ENCODE measurements at regions not wholly inside any gene's neighbourhood (a gene's known extent, or its start where the extent isn't known, plus 50 kb on each side); places are given as distances from the start of the nearest gene placed in this dataset.

DNA sequence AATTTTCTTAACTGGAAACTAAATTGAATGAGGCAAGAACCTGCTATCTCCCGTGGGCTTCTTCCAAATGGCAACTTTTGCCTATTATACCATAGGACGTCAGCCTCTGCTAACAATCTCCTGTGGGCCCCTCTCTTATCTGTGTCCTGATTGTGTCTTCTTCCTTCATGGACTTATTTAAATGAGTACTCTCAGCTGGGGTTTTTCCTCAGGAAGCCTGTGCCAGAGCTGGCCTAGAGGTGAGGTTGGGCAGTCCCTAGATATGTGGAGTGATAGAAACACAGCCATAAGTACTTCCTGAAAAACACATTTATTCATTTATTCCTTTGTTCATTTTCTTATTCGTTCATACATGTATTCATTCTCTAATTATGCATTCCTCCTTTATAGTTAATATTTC lies 712.5 kb upstream of the SLIT2 start:
- Mint-ChIP-seq H3K4me3 (no peak overlapping the region), H3K4me1 (ENCODE audit: low read depth) (no peaks in the 10 kb centered on the region), H3K27me3 (no peaks in the 10 kb centered on the region), H3K36me3 (ENCODE audit: low read depth) (no peaks in the 10 kb centered on the region), H3K27ac (no peak overlapping the region), H3K9me3 (no peaks in the 10 kb centered on the region)
- intact Hi-C loops (cut with micrococcal nuclease): no loop called here

GRCh38 chr4:19534159-19534558 lies 717.5 kb upstream of the SLIT2 start:
- Mint-ChIP-seq H3K27me3 (no peaks in the 10 kb centered on the region), H3K4me3 (no peak overlapping the region), H3K4me1 (ENCODE audit: low read depth) (no peaks in the 10 kb centered on the region), H3K9me3 (no peaks in the 10 kb centered on the region), H3K27ac (no peak overlapping the region), H3K36me3 (ENCODE audit: low read depth) (no peaks in the 10 kb centered on the region)
- intact Hi-C loops (cut with micrococcal nuclease): no loop called here

DNA sequence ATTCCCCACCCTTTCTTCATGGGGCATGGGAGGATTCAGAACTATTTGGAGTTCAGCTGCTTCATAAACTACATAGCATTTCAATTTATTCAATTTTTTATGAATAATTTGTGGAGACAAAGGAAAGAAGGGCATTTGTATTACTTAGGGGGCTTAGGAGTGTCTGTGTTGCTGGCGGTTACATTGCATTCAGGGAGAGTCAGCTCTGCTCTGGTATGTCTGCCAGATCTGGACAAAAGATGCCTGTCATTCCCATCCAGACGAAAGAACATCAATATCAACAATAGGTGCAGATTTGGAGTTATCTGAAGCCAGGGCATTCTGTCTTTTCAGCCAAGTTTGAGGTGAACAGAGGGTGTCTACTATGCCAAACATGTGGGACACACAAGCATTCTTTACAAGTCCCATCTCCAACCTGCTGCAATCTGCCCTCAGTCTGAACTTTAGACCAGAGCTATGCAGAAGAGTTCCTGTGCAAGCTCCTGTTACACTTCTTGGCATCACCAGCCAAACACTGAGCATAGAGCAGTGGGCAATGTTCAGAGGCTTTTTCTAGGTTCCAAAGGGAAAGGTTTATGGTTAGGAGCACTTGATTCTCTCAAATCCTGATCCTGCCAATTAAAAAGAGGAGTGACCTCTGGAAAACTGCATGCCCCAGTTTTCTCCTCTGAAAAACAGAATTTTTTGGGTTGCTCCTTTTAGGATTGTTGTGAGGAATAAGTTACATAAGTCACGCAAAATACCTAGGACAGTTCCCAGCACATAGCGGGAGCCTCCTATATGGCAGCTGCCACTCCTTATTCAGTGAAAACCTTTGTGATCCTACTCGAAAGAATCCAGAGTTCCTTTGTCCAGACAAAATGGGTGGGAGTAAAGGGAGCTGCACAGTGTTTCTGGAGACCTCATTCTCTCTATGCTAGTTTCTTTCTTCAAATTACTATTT lies 719.5 kb upstream of the SLIT2 start:
- no peaks in the 10 kb centered on the region for H3K27me3 Mint-ChIP-seq
- H3K4me1 Mint-ChIP-seq (ENCODE audit: low read depth): no peaks in the 10 kb centered on the region
- H3K36me3 Mint-ChIP-seq (ENCODE audit: low read depth): no peaks in the 10 kb centered on the region
- H3K4me3 Mint-ChIP-seq: no peak overlapping the region
- intact Hi-C loops (cut with micrococcal nuclease): no loop called here
- H3K27ac Mint-ChIP-seq: no peak overlapping the region
- H3K9me3 Mint-ChIP-seq: no peaks in the 10 kb centered on the region

GRCh38 chr4:19523964-19524363 lies 727.7 kb upstream of the SLIT2 start:
- H3K27ac Mint-ChIP-seq: no peak overlapping the region
- H3K36me3 Mint-ChIP-seq (ENCODE audit: low read depth): no peaks in the 10 kb centered on the region
- H3K9me3 Mint-ChIP-seq: peaks cover 14% of the 10 kb centered on the region
- H3K4me1 Mint-ChIP-seq (ENCODE audit: low read depth): no peaks in the 10 kb centered on the region
- no peak overlapping the region for H3K4me3 Mint-ChIP-seq
- no peaks in the 10 kb centered on the region for H3K27me3 Mint-ChIP-seq
- intact Hi-C loops (cut with micrococcal nuclease): no loop called here

GRCh38 chr4:19522966-19523365 lies 728.7 kb upstream of the SLIT2 start:
- Mint-ChIP-seq H3K27me3 (no peaks in the 10 kb centered on the region), H3K4me1 (ENCODE audit: low read depth) (no peaks in the 10 kb centered on the region), H3K36me3 (ENCODE audit: low read depth) (no peaks in the 10 kb centered on the region), H3K9me3 (peaks cover 21% of the 10 kb centered on the region), H3K4me3 (no peak overlapping the region), H3K27ac (no peak overlapping the region)
- intact Hi-C loops (cut with micrococcal nuclease): no loop called here

DNA sequence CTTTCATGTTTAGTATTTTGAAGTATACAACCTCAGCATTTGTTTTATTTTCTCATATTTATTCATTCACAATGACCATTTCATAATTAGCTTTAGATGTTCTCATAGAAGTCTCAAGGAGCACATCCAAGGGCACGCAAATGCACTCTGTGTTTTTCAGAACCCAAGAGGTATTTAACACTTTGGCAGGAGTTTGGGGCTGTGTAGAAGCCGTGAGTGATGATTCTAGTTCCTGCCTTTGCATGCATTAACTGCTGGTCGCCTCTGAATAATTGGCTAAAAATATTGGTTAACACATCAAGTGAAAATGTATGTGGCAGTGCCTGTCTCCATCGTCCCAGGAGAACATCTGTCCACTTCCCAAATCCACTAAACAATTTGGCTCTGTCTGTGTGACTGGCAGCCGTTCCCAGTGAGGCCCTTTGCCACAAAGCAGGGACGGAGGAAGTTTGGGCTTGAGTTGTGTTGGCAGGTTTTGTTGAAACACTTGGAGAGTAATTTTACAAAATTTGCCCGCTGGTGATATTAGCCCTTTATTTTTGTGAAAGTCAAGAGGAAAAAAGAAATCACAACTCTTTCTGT lies 730.7 kb upstream of the SLIT2 start:
- intact Hi-C loops (cut with micrococcal nuclease): no loop called here
- H3K27ac Mint-ChIP-seq: no peak overlapping the region

DNA sequence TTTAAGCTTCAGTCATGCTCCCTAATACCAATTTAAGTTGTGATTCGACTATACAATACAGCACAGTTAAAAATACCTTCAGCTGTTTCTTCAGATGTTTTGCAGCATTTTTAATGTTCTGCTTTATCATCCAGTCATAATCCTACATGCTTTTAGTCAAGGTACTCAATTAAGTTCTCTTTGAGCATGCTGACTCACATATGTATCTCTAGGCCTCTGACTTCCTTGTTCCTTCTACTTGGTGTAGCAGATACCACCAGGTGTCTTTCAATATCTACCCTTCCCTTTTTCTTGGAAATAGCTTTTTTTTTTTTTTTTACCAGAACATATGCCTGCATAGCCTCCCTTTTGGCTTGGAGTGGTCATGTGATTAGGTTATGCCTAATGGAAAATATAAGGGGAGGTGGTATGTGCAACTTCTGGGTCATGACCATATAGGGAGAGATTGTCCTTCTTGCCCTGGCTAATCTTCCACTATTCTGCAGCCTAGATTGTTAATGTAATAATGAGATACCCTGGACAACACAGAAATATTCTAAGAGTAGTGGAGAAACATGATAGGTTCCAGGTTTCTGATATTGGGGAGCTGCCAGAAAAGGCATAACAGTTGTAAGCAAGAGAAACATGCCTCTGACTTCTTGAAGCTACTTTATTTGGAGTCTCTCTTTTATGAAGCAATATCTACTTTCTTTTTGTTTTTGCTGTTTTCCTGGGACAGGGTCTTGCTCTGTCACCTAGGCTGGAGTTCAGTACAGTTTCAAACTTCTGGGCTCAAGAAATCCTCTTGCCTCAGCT lies 737.2 kb upstream of the SLIT2 start:
- Mint-ChIP-seq H3K9me3 (peaks cover 18% of the 10 kb centered on the region), H3K27ac (no peak overlapping the region), H3K27me3 (no peaks in the 10 kb centered on the region), H3K4me3 (no peak overlapping the region), H3K4me1 (ENCODE audit: low read depth) (no peaks in the 10 kb centered on the region), H3K36me3 (ENCODE audit: low read depth) (no peaks in the 10 kb centered on the region)
- intact Hi-C loops (cut with micrococcal nuclease): no loop called here

More for the DNA sequence above, 730.7 kb upstream of the SLIT2 start:
- Mint-ChIP-seq H3K36me3 (ENCODE audit: low read depth) (no peaks in the 10 kb centered on the region), H3K4me1 (ENCODE audit: low read depth) (no peaks in the 10 kb centered on the region), H3K9me3 (peaks cover 33% of the 10 kb centered on the region), H3K4me3 (no peak overlapping the region), H3K27me3 (no peaks in the 10 kb centered on the region)

- H3K9me3 Mint-ChIP-seq: peaks cover 3% of the 10 kb centered on the region
- no peaks in the 10 kb centered on the region for H3K4me1 Mint-ChIP-seq (ENCODE audit: low read depth)
Observed at GRCh38 chr4:19512086-19512485, 739.6 kb upstream of the SLIT2 start.

GRCh38 chr4:19510993-19511392 lies 740.7 kb upstream of the SLIT2 start:
- no peaks in the 10 kb centered on the region for H3K27me3 Mint-ChIP-seq
- no peaks in the 10 kb centered on the region for H3K36me3 Mint-ChIP-seq (ENCODE audit: low read depth)
- intact Hi-C loops (cut with micrococcal nuclease): no loop called here
- no peak overlapping the region for H3K27ac Mint-ChIP-seq
- no peaks in the 10 kb centered on the region for H3K9me3 Mint-ChIP-seq
- no peak overlapping the region for H3K4me3 Mint-ChIP-seq
- H3K4me1 Mint-ChIP-seq (ENCODE audit: low read depth): no peaks in the 10 kb centered on the region

More at GRCh38 chr4:19512086-19512485, 739.6 kb upstream of the SLIT2 start:
- intact Hi-C loops (cut with micrococcal nuclease): no loop called here
- Mint-ChIP-seq H3K27ac (no peak overlapping the region), H3K4me3 (no peak overlapping the region), H3K36me3 (ENCODE audit: low read depth) (no peaks in the 10 kb centered on the region), H3K27me3 (no peaks in the 10 kb centered on the region)

- H3K36me3 Mint-ChIP-seq (ENCODE audit: low read depth): no peaks in the 10 kb centered on the region
- no peaks in the 10 kb centered on the region for H3K27me3 Mint-ChIP-seq
- no peak overlapping the region for H3K4me3 Mint-ChIP-seq
- no peaks in the 10 kb centered on the region for H3K9me3 Mint-ChIP-seq
- intact Hi-C loops (cut with micrococcal nuclease): no loop called here
- no peak overlapping the region for H3K27ac Mint-ChIP-seq
- no peaks in the 10 kb centered on the region for H3K4me1 Mint-ChIP-seq (ENCODE audit: low read depth)
Observed at GRCh38 chr4:19508442-19508841, 743.3 kb upstream of the SLIT2 start.

GRCh38 chr4:19497705-19498104 lies 754.0 kb upstream of the SLIT2 start:
- Mint-ChIP-seq H3K27ac (no peak overlapping the region), H3K4me1 (ENCODE audit: low read depth) (no peaks in the 10 kb centered on the region), H3K9me3 (no peaks in the 10 kb centered on the region), H3K36me3 (ENCODE audit: low read depth) (no peaks in the 10 kb centered on the region), H3K4me3 (no peak overlapping the region), H3K27me3 (no peaks in the 10 kb centered on the region)
- intact Hi-C loops (cut with micrococcal nuclease): no loop called here

DNA sequence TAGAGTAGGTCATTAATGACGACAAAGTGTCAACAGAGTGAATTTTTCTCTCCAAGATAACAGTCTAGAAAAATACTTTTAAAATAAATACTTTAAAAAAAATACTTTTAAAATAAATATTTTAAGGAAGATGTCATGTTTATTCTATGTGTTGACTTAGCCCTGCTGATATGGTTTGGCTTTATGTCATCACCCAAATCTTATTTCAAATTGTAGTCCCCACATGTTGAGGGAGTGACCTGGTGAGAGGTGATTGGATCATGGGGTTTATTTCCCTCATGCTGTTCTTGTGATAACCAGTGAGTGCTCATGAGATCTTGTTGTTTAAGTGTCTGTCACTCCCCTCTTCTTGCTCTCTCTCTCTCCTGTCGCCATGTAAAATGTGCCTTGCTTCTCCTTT lies 754.9 kb upstream of the SLIT2 start:
- Mint-ChIP-seq H3K36me3 (ENCODE audit: low read depth) (no peaks in the 10 kb centered on the region), H3K4me3 (no peak overlapping the region), H3K27ac (no peak overlapping the region), H3K4me1 (ENCODE audit: low read depth) (no peaks in the 10 kb centered on the region), H3K27me3 (no peaks in the 10 kb centered on the region), H3K9me3 (no peaks in the 10 kb centered on the region)
- intact Hi-C loops (cut with micrococcal nuclease): no loop called here

DNA sequence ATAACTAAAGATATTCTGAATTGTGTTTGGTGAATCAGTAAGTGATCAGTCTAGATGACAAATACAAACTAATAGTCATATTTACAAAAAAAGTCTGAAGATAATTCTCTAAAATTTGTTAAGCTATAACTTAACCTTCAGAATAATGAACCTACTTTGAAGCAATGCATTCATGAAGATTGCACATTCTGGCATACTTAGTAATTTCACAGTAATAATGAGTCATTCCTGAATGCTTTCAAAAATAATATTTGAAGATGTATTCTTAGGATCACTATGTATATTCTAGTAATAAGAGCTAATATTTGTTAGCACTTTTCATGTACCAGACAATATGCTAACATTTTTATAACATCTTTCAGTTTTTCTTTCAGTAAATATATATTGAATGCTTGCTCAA lies 756.7 kb upstream of the SLIT2 start:
- H3K4me1 Mint-ChIP-seq (ENCODE audit: low read depth): no peaks in the 10 kb centered on the region
- intact Hi-C loops (cut with micrococcal nuclease): no loop called here
- no peaks in the 10 kb centered on the region for H3K36me3 Mint-ChIP-seq (ENCODE audit: low read depth)
- H3K9me3 Mint-ChIP-seq: no peaks in the 10 kb centered on the region
- H3K27ac Mint-ChIP-seq: no peak overlapping the region
- no peak overlapping the region for H3K4me3 Mint-ChIP-seq
- no peaks in the 10 kb centered on the region for H3K27me3 Mint-ChIP-seq

DNA sequence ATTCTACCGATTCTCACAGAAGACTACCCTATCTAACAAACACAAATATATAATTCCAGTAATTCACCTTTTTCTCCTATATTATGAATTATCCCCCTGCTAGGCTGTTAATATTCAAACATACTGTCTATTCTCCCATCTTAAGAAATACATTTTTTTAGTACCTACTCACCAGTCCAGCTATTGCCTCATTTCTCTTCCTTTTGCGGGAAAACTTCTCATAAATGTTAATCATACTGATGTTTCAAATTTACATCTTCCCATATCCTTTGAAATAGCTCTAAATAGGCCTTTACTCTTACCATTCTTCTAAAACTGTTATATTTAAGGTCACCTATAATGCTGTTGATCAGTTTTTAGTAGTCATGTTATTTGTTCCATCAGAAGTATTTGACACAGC lies 759.1 kb upstream of the SLIT2 start:
- Mint-ChIP-seq H3K27ac (no peak overlapping the region), H3K27me3 (no peaks in the 10 kb centered on the region), H3K9me3 (no peaks in the 10 kb centered on the region), H3K36me3 (ENCODE audit: low read depth) (no peaks in the 10 kb centered on the region), H3K4me3 (no peak overlapping the region), H3K4me1 (ENCODE audit: low read depth) (no peaks in the 10 kb centered on the region)
- intact Hi-C loops (cut with micrococcal nuclease): no loop called here

All from dendritic cell treated with granulocyte-macrophage colony-stimulating factor and Interleukin-4, amounts not matched to agents 40 ng/mL and 50 ng/mL, for 4 days (primary cell).